ENCODE measurements at regions not wholly inside any gene's neighbourhood (a gene's known extent, or its start where the extent isn't known, plus 50 kb on each side); places are given as distances from the start of the nearest gene placed in this dataset.
"Not testable (repeated sequence)": the region's sequence is repeated elsewhere in the genome, so short reads cannot be mapped to it uniquely, and the experiment has no call there.

DNA sequence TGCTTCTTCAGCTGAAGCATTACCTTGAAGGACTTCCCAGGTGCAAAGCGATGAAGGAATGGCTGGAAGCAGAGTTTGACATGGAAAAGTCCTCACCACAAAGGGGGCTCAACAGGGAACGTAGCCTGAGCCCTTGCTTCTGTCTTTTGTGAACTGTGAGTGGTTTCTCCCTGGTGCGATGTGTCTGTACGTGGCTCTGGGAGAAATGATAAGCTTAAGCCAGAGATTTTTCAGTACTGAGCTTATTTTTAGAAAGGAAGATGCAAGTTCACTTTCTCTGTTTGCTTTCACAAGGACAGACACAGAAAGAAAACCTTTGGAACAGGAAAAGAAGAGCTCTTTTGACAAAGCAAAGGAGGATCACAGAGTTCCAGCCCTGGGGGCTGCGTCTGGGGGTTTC, 79.4 kb downstream of the DACT2 start:
- no peaks in the 10 kb centered on the region for H3K27me3 ChIP-seq (replicated peaks; ENCODE audit: insufficient read depth)
- DNase-seq (ENCODE audit: low spot score) (no peak), ATAC-seq (ENCODE audit: insufficient number of reproducible peaks, low FRiP score, low read depth) (no peak)
- no peak overlapping the region for H3K4me3 ChIP-seq
- TF ChIP-seq, protein P1, sequence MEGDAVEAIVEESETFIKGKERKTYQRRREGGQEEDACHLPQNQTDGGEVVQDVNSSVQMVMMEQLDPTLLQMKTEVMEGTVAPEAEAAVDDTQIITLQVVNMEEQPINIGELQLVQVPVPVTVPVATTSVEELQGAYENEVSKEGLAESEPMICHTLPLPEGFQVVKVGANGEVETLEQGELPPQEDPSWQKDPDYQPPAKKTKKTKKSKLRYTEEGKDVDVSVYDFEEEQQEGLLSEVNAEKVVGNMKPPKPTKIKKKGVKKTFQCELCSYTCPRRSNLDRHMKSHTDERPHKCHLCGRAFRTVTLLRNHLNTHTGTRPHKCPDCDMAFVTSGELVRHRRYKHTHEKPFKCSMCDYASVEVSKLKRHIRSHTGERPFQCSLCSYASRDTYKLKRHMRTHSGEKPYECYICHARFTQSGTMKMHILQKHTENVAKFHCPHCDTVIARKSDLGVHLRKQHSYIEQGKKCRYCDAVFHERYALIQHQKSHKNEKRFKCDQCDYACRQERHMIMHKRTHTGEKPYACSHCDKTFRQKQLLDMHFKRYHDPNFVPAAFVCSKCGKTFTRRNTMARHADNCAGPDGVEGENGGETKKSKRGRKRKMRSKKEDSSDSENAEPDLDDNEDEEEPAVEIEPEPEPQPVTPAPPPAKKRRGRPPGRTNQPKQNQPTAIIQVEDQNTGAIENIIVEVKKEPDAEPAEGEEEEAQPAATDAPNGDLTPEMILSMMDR (IDR thresholded peaks at IDR 0.05), result no peak
- H3K4me1 ChIP-seq (ENCODE audit: control insufficient read depth in 1 of 2, low read depth in 2 of 2), result no peaks in the 10 kb centered on the region
- H3K9me3 ChIP-seq, result no peaks in the 10 kb centered on the region
- no peaks in the 10 kb centered on the region for H3K36me3 ChIP-seq
- no peak overlapping the region for H3K27ac ChIP-seq

DNA sequence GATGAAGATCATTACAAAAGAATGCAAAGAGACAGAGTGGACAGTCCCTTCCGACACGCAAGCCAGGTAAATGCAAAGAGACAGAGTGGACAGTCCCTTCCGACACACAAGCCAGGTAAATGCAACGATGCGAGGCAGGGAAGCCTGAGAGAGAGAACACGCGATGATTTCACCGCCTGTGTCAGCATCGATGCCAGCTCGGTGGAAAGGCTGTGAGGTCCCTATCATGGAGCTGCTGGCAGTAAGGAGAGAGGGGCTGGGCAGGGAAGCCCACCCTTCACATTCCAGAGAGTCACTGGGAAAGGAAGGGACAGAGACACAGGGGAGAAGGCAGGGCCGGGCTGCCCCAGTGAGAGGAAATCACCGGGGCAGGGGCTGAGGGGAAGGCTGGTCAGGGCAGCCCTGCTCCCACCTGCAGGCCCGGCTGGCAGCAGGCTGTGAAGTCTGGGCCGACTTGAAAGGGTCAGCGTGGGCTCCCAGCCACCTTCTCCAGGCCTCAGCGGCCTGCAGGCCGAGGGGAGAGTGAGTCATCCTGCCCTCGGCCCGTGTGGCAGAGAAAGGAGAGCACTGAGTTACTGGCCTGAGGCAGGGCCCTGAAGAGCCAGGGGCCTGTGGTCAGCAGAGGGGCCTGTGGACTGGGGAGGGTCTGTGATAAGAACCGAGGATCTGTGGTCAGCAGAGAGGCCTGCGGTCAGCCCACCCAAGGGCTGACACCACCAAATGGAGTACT, 80.4 kb downstream of the DACT2 start:
- H3K9me3 ChIP-seq, result no peaks in the 10 kb centered on the region
- no peaks in the 10 kb centered on the region for H3K36me3 ChIP-seq
- no peak overlapping the region for H3K27ac ChIP-seq
- H3K4me3 ChIP-seq, result no peak overlapping the region
- H3K4me1 ChIP-seq (ENCODE audit: control insufficient read depth in 1 of 2, low read depth in 2 of 2), result no peaks in the 10 kb centered on the region
- no peaks in the 10 kb centered on the region for H3K27me3 ChIP-seq (replicated peaks; ENCODE audit: insufficient read depth)
- TF ChIP-seq, protein P1 (IDR thresholded peaks at IDR 0.05), result no peak
- no peak for ATAC-seq (ENCODE audit: insufficient number of reproducible peaks, low FRiP score, low read depth)
- DNase-seq (ENCODE audit: low spot score), result no peak

DNA sequence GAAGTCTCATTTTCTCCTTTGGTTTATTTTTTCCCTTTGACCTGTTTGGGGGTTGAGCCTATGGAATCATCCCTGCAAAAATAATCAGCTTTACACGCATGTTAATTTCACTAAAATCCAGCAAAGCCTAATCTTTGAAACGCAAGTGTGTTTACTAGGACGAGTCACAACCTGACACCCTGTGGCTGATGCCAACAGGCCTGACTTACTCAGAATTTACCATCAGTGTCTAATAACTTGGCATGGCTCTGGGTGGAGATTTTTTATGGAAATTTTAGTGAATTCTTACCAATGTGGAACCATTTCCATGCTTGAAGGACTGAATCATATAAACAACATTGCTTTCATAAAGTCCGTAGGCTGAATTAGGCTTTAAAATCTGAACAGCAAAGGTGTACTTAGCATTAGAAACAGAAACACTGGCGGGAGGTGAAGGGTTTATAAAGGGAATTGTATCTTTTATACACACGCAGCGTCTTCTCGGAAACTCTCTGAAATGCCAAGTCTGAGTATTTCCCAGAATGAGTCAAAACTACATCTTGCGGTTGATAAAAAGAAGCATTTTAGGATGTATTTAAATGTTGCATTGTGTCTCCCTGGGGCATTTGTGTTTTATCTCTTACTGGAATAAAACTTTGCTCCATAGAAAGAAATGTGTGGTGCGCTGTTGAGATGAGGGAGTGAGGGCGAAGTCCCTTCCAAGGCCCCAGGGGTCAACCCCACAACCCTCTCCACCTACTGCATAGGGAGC, 81.2 kb downstream of the DACT2 start:
- Histone ChIP-seq H3K36me3 (no peaks in the 10 kb centered on the region), H3K4me3 (no peak overlapping the region), H3K27me3 (replicated peaks; ENCODE audit: insufficient read depth) (no peaks in the 10 kb centered on the region), H3K9me3 (no peaks in the 10 kb centered on the region), H3K4me1 (ENCODE audit: control insufficient read depth in 1 of 2, low read depth in 2 of 2) (no peaks in the 10 kb centered on the region), H3K27ac (no peak overlapping the region)
- no peak for ATAC-seq (ENCODE audit: insufficient number of reproducible peaks, low FRiP score, low read depth)
- no peak for DNase-seq (ENCODE audit: low spot score)
- TF ChIP-seq, protein P1 (IDR thresholded peaks at IDR 0.05), result no peak

DNA sequence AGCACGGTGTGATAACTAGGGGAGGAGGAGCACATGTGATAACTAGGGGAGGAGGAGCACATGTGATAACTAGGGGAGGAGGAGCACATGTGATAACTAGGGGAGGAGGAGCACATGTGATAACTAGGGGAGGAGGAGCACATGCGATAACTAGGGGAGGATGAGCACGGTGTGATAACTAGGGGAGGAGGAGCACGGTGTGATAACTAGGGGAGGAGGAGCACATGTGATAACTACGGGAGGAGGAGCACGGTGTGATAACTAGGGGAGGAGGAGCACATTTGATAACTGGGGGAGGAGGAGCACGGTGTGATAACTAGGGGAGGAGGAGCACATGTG, 85.7 kb downstream of the DACT2 start:
- not testable (repeated sequence) for H3K27ac ChIP-seq; ATAC-seq (ENCODE audit: insufficient number of reproducible peaks, low FRiP score, low read depth); DNase-seq (ENCODE audit: low spot score); H3K4me1 ChIP-seq (ENCODE audit: control insufficient read depth in 1 of 2, low read depth in 2 of 2); H3K27me3 ChIP-seq (replicated peaks; ENCODE audit: insufficient read depth); H3K4me3 ChIP-seq; H3K36me3 ChIP-seq; H3K9me3 ChIP-seq

DNA sequence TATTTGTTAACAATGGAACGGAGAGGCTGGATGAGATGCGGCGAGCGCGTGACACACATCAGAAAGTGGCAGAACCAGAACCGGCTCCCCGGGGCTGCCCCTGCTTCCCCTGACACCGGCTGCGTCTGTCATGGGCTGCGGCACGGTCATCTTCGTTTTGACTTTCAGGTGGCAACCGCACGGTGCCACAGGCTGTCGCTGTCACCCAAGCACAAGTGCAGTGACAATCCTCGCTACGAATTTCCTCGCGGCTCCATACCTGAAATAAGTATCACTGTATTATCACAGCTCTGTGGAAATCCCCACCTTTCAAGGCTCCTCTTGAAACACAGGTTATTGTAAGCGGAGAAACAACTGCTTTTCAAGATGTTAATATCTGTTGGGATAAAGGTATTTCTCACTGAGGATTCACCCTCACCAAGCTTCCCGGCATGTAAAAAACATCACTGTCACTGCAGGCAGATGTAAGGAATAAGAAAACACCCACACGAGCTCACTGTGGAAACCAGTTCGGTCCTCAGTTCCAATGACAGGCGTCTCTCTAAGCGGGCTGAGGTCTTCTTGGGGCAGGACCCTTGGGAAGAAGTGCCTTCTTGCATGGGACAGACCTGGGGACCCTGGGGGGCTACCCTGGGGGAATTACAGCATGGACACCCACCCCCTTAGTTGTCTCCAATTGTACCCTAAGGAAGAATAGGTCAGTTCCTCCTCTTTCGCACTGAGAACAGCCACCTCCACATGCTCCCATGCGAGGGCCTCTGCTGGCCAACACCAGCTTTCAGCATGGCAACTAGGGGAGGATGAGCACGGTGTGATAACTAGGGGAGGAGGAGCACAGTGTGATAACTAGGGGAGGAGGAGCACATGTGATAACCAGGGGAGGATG, 86.3 kb downstream of the DACT2 start:
- ATAC-seq (ENCODE audit: insufficient number of reproducible peaks, low FRiP score, low read depth), result no peak
- no peak overlapping the region for H3K27ac ChIP-seq
- TF ChIP-seq, protein P1 (IDR thresholded peaks at IDR 0.05), result no peak
- H3K27me3 ChIP-seq (replicated peaks; ENCODE audit: insufficient read depth), result no peaks in the 10 kb centered on the region
- H3K4me1 ChIP-seq (ENCODE audit: control insufficient read depth in 1 of 2, low read depth in 2 of 2), result no peaks in the 10 kb centered on the region
- no peaks in the 10 kb centered on the region for H3K9me3 ChIP-seq
- no peaks in the 10 kb centered on the region for H3K36me3 ChIP-seq
- no peak for DNase-seq (ENCODE audit: low spot score)
- H3K4me3 ChIP-seq, result no peak overlapping the region
